Neural cell (in vitro differentiated cells): ENCODE measurements at regions not wholly inside any gene's neighbourhood (a gene's known extent, or its start where the extent isn't known, plus 50 kb on each side); places are given as distances from the start of the nearest gene placed in this dataset.

Experiments
- CTCF ChIP-seq: fragments of 450-650 bp; IDR thresholded peaks from 2 replicates; pipeline ENCODE4 v1.5.1; 2014; ENCODE audit warnings: antibody characterized with exemption, mild to moderate bottlenecking, moderate library complexity; ENCODE audit not compliant: poor library complexity, severe bottlenecking
- EZH2 ChIP-seq: fragments of 200-600, 300-800 bp; shearing (Covaris generic), sonication (generic); IDR thresholded peaks from 2 replicates; pipeline ENCODE4 v1.6.1; 2014; ENCODE audit warnings: antibody characterized with exemption, low read length, borderline replicate concordance, mild to moderate bottlenecking; ENCODE audit not compliant: insufficient read depth, poor library complexity, severe bottlenecking
- POLR2AphosphoS5 ChIP-seq: IDR thresholded peaks from 2 replicates; pipeline ENCODE4 v1.6.1; 2012
- TAF1 ChIP-seq: IDR thresholded peaks from 2 replicates; pipeline ENCODE4 v1.6.1; 2012; ENCODE audit warnings: low read depth

- TF ChIP-seq POLR2AphosphoS5 = no peak
- no peak for TF ChIP-seq CTCF
- no peak for TF ChIP-seq TAF1
- no peak for TF ChIP-seq EZH2
Measured at GRCh38 chr21:32941263-32941662, 84.5 kb upstream of the OLIG2 start.
